ENCODE measurements at regions not wholly inside any gene's neighbourhood (a gene's known extent, or its start where the extent isn't known, plus 50 kb on each side); places are given as distances from the start of the nearest gene placed in this dataset.
A peak's percentile ranks its signal among the peaks of the same experiment; 100 is the strongest.
"Not testable (repeated sequence)": the region's sequence is repeated elsewhere in the genome, so short reads cannot be mapped to it uniquely, and the experiment has no call there.

GRCh38 chr21:18970416-18970815 is 566.8 kb upstream of the TMPRSS15 start:
- DNase-seq, result no peak

- DNase-seq, result no peak
These were observed 567.4 kb upstream of the TMPRSS15 start for GRCh38 chr21:18970941-18971340.

DNA sequence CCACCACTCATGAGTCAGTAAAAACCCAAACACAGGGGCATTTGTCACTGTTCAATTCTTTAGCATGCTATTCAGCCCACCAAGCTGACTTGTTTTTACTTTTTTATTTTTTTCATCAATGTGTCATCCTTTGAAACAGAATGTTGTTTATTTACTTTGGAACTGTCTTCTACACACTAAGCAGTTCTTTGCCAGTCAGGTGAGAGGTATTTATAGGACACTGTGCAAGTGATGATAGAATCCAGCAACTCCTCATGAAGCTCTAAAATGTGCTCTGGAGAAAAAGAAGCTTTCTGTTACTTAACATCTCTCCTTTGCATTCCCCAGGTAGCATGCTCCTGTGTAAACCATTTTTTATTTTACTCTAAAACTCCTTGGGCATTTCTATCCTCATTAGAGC is 582.0 kb upstream of the TMPRSS15 start:
- no peak for DNase-seq

- DNase-seq, result peak; percentile 47 to 75
These were observed 582.6 kb upstream of the TMPRSS15 start for GRCh38 chr21:18986197-18986596.

GRCh38 chr21:18987520-18988026 is 584.0 kb upstream of the TMPRSS15 start:
- DNase-seq, result no peak

GRCh38 chr21:18989953-18990495 is 586.4 kb upstream of the TMPRSS15 start:
- DNase-seq, result no peak

DNA sequence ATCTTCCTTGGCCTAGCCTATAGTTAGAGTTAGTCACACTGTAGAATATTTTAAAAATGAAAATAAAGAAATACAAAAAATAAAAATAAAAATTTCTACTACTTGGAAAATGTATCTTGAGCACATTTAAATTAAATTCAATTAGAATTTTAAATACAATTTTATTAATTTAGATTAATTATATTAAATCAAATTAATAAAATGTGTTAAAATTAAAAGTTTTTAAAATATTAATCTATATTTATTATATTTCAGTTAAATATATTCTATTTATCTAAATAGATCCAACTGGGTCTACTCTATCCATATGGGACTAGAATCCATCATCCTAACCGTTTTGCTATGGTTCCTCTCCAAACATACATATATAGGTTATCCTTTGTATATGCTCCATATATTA is 588.3 kb upstream of the TMPRSS15 start:
- DNase-seq, result no peak

DNA sequence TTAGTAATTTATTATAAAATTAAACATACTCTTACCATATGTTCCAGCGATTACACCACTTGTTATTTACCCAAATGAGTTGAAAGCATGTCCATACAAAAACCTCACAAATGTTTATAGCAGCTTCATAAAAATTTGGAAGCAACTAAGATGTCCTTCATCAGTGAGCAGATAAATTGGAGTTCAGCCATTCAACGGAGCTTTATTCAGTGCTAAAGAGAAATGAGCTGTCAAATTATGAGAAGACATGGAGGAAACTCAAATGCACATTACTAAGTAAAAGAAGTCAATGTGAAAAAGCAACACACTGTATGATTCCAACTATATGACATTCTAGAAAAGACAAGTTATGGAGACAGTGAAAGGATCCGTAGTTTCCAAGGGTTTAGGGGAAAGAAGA is 606.7 kb upstream of the TMPRSS15 start:
- DNase-seq, result peak; percentile 60 to 85

DNA sequence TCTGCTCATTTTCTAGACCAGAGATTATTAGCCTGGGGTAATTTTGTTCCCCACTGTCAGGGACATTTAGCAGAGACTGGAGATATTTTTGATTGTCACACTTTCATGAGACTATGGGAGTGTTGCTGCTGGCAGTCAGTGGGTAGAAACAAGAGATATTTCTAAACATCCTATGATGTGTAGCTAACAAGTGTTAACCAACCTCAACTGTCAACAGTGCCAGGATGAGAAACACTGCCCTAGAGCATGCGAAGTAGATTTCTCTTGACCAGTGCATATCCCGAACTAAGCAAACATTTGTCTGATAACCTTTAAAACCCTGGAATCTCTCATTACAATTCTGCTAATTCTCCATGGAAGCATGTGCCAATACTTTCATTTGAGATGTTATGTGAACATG is 607.4 kb upstream of the TMPRSS15 start:
- DNase-seq, result peak in 1 of 2 experiments; percentile 41

- DNase-seq, result peak; percentile 63 to 80
These were observed 607.9 kb upstream of the TMPRSS15 start for GRCh38 chr21:19011451-19011850.

DNA sequence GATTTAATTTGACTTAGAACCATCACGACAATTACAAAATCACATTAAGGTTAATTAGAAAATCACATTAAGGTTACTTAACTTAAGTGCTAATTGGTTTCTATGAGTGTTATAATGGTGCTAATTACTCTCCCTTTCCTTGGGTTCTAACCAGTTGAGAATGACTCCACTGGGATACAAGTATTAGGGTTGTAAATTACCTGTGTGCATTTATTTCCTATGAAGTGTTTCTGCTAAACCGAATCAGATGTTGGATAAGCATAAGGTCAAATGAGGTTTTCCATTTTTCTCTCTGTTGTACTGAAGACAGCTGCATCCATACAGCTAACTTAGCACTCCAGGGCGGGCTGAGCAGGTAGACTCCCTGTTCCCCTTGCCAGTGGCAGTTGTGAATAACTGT is 610.3 kb upstream of the TMPRSS15 start:
- no peak for DNase-seq

DNA sequence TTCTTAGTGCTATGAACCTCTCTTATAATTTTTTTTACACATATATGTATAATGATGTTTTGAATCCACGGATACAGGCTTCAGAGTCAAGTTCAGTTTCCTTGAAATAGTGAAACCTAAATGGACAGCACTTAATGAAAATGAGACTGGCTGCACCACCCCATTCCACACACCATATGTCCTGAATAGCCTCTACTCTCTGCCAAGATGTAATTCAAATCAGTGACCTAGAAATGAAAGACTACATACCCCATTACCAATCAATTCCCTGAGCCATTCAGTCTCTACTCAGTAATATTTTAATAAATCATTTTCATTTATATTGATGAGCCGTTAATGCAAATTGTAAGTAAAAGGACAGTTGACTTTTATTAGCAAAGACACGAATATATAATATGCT is 614.9 kb upstream of the TMPRSS15 start:
- no peak for DNase-seq

DNA sequence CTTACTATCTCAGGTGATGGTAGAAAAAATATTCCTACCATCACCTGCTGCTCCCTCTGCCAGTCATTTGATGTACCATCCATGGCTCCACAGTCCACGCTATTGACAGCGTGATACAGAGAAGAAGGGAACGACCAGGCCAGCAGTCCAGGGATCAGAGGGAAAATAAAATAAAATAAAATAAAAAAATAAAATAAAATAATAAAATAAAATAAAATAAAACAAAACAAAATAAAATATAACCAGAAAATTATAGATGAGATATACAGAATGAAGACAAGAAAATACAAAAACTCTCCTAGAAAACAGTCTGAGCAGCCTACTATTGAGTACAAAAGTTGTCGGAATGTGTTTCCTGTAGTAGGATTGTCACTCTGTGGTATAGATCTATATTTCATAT is 619.4 kb upstream of the TMPRSS15 start:
- DNase-seq, result no peak

DNA sequence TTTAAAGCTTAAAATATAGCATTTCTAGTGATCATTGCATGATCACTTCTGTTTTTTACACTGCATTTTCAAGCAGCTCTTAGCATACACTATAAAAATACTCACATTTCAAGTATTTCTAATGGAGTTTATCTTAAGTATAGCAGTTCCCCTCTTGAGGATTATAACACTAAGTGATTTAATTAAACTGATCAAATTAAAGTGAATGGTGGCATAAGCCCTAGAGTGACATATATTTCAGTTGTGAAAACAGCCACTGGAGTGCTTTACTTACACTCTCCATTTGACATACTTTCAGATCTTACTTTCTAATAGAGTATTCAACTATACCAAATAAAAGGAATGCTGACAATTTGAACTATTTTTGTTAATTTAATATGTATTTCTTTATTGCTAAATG is 623.3 kb upstream of the TMPRSS15 start:
- DNase-seq, result no peak

- no peak for DNase-seq
These were observed 626.2 kb upstream of the TMPRSS15 start for GRCh38 chr21:19029816-19030215.

GRCh38 chr21:19031953-19032352 is 628.4 kb upstream of the TMPRSS15 start:
- peak; percentile 89 to 95 for DNase-seq

DNA sequence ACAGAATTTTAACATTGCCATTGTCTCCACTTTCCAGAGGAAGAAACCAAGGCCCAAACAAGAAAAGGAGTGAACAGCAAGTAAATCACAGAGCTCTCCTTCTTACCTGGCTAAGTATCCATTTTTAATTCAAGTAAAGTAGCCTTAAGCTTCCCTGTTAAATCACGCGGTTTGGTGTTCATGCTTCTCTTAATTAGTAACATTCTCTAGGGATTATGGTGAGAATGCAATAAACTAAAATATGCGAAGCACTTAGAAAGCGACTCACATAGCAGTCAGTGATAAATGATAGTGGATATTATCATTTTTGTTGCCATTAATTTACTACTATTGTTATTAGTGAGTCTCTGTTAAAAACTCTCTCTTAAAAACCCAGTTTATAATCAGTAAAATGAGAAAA is 630.5 kb upstream of the TMPRSS15 start:
- no peak for DNase-seq

DNA sequence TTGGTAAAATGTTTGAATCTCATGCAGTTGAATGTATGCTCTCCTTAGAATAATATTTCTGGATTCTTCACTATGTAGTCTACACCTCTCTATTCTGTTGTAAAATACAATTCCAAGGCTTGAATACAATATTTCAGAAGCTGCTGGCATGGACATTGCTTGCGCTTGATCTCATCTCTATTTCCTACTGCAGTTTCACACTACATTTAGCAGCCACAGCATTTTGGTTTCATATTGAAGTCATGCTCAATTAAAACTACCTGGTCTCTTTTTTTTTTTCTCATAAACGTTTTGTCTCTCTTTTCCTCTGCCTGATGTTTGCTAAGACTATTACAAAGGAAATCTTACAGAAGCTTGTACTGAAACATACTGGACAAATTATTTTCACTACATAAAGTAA is 631.0 kb upstream of the TMPRSS15 start:
- DNase-seq, result no peak

- DNase-seq, result no peak
These were observed 642.3 kb upstream of the TMPRSS15 start for GRCh38 chr21:19045876-19046275.

DNA sequence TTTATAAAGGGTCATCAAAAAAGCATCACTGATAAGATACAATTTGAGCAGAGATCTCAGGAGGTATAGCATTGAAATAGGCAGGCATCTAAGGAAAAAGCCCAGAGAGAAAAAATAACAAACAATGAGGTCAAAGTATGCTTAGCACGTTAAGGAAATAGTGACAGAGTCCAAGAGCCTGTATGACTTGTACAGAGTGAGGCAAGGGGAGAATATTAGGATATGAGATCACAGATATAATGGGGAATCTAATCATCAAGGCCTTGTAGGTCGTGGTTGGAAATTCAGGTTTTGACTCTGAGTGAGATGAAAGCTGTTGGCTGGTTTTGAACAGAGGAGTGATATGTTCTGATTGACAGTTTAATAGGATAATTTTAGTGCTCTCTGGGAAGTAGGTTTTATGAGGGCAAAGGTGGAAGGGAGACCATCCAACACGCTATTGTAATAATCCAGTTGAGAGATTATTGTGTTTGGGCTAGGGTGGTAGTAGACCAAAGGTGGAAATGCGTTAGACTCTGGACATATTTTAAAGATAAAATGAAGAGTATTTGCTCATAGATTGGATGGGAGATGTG is 644.6 kb upstream of the TMPRSS15 start:
- no peak for DNase-seq

DNA sequence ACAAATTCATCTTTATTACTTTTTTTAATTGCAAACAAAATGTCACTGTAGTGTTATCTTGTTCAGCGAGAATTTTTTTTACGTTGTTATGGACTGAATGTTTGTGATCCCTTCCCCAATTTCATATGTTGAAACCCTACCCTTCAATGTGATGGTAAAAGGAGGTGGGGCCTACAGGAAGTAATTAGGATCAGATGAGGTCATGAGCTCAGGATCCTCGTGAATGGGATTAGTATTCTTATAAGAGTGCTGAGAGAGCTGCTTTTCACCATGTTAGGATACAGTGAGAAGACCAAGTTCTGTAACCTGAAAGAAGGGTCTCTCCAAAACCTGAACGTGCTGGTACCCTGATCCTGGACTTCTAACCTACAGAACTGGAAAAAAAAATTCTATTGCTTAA is 646.0 kb upstream of the TMPRSS15 start:
- DNase-seq, result no peak

- no peak for DNase-seq
These were observed 661.6 kb upstream of the TMPRSS15 start for GRCh38 chr21:19065164-19065563.

GRCh38 chr21:19076031-19076430 is 672.4 kb upstream of the TMPRSS15 start:
- DNase-seq, result no peak

GRCh38 chr21:19109694-19110093 is 706.1 kb upstream of the TMPRSS15 start:
- DNase-seq, result no peak

- not testable (repeated sequence) for DNase-seq
These were observed 715.7 kb upstream of the TMPRSS15 start for GRCh38 chr21:19119259-19119658.

Measured in NCI-H446 (cell line).